HepG2 (cell line): ENCODE measurements at regions not wholly inside any gene's neighbourhood (a gene's known extent, or its start where the extent isn't known, plus 50 kb on each side); places are given as distances from the start of the nearest gene placed in this dataset.

Experiments used
- ATAC-seq: fragments of 200-7000 bp; cut with Tn5 transposase; 3 replicates; pipeline ENCODE4 v1.9.1; 2020; ENCODE audit warnings: mild to moderate bottlenecking, moderate library complexity
- BruUV-seq: library from RNA; stranded (reverse); fragments of 400-500 nt; replicated peaks from 2 replicates; lab custom pipeline; 2021; lab: Mats Ljungman, UMichigan
- CTCF ChIA-PET: fragments of 300-600 bp; formaldehyde crosslinking; extraction: SDS; loops from one replicate; lab custom pipeline; 2021; ENCODE audit warnings: low total read pairs, inconsistent platforms, low intra/inter-chr PET ratio; lab: Yijun Ruan, JAX
- POLR2A ChIA-PET: fragments of 350-600 bp; sonication (Branson Sonifier 250); formaldehyde crosslinking; loops from one replicate; lab custom pipeline; 2020; ENCODE audit warnings: antibody characterized with exemption, inconsistent platforms; lab: Yijun Ruan, JAX
- DNase-seq: peaks from one replicate; pipeline ENCODE4 v3.0.0-alpha.2; 2015; ENCODE audit warnings: low spot score
- FAIRE-seq: peaks from 3 replicates; lab custom pipeline; 2011; peaks lifted over from hg19 to GRCh38; lab: Jason Lieb, UNC
- H2AFZ ChIP-seq: one replicate; pipeline ENCODE4 v1.6.1; 2011; ENCODE audit warnings: low read length, inconsistent platforms
- H3K27ac ChIP-seq: fragments of 300-600 bp; 3 replicates; pipeline ENCODE4 v1.8.0; 2011; ENCODE audit warnings: mixed run types, mild to moderate bottlenecking, mixed read lengths, low read length, inconsistent platforms; ENCODE audit not compliant: insufficient read depth; ENCODE audit errors: extremely low read length
- H3K27me3 ChIP-seq, 2 experiments: fragments of 200-600 bp in 1 of 2; 2 replicates in 1 of 2; 3 replicates in 1 of 2; pipeline versions ENCODE4 v1.6.0 to v1.8.0; 2011; ENCODE audit warnings: low read length in 2 of 2, mild to moderate bottlenecking in 2 of 2, moderate library complexity in 2 of 2, inconsistent platforms in 1 of 2; ENCODE audit not compliant: insufficient read depth in 2 of 2, control insufficient read depth in 1 of 2
- H3K36me3 ChIP-seq, 2 experiments: fragments of 200-600 bp in 1 of 2; replicated peaks in 1 of 2; 2 replicates in 1 of 2; 3 replicates in 1 of 2; pipeline versions ENCODE4 v1.5.1 to v1.8.0; 2011; ENCODE audit warnings: low read length in 2 of 2, inconsistent platforms in 1 of 2; ENCODE audit not compliant: insufficient read depth in 2 of 2, control insufficient read depth in 1 of 2
- H3K4me1 ChIP-seq: 2 replicates; pipeline ENCODE4 v1.5.1; 2012; ENCODE audit warnings: low read length, inconsistent platforms; ENCODE audit not compliant: insufficient read depth
- H3K4me2 ChIP-seq: 2 replicates; pipeline ENCODE4 v1.6.0; 2011; ENCODE audit warnings: low read depth, low read length, inconsistent platforms
- H3K4me3 ChIP-seq, 3 experiments: fragments of 200-600 bp in 1 of 3; sonication (generic), shearing (Covaris generic) in 1 of 3; replicated peaks in 1 of 3; 2 replicates each; pipeline ENCODE4 v1.5.1; 2011 to 2016; ENCODE audit warnings: low read length in 3 of 3, inconsistent platforms in 2 of 3, low read depth in 2 of 3, mild to moderate bottlenecking in 2 of 3, control low read depth in 1 of 3, mixed read lengths in 1 of 3; ENCODE audit not compliant: insufficient read depth in 1 of 3
- H3K79me2 ChIP-seq: one replicate; pipeline ENCODE4 v1.6.1; 2011; ENCODE audit warnings: low read length, inconsistent platforms; ENCODE audit not compliant: insufficient read depth
- H3K9ac ChIP-seq: 2 replicates; pipeline ENCODE4 v1.6.0; 2011; ENCODE audit warnings: mild to moderate bottlenecking, low read depth, low read length, inconsistent platforms; ENCODE audit not compliant: insufficient read depth
- H3K9me3 ChIP-seq: 2 replicates; pipeline ENCODE4 v1.5.1; 2012; ENCODE audit warnings: mild to moderate bottlenecking, low read length
- H4K20me1 ChIP-seq: 2 replicates; pipeline ENCODE4 v1.6.0; 2011; ENCODE audit warnings: inconsistent platforms, mild to moderate bottlenecking, low read length, moderate library complexity; ENCODE audit not compliant: insufficient read depth
- ATF7-NPFF ChIP-seq: sonication (generic); formaldehyde crosslinking; IDR thresholded peaks from 2 replicates; pipeline ENCODE4 v1.8.1; 2023; ENCODE audit warnings: mild to moderate bottlenecking, low read depth, missing genetic modification reagents, moderate library complexity
- HES4 ChIP-seq: sonication (generic); formaldehyde crosslinking; IDR thresholded peaks from 2 replicates; pipeline ENCODE4 v1.9.0; 2021; ENCODE audit warnings: mild to moderate bottlenecking, missing genetic modification reagents, borderline replicate concordance
- HNRNPK ChIP-seq: fragments of 200-400 bp; formaldehyde crosslinking; IDR thresholded peaks from 2 replicates; pipeline ENCODE4 v1.6.1; 2018; ENCODE audit warnings: low read length, low read depth, moderate library complexity, mild to moderate bottlenecking; ENCODE audit not compliant: poor library complexity, severe bottlenecking
- IRF2 ChIP-seq: IDR thresholded peaks from 2 replicates; pipeline ENCODE4 v1.6.1; 2018; ENCODE audit warnings: missing genetic modification reagents, missing compliant biosample characterization
- MBNL3 ChIP-seq: fragments of 250-450 bp; sonication (Bioruptor Pico); conservative IDR thresholded peaks from 2 replicates; pipeline ENCODE4 v1.8.0; 2022; ENCODE audit warnings: mild to moderate bottlenecking, inconsistent platforms
- MTA1 ChIP-seq: sonication (generic); formaldehyde crosslinking; IDR thresholded peaks from 2 replicates; pipeline ENCODE4 v1.4.0; 2020; ENCODE audit warnings: missing genetic modification reagents, mild to moderate bottlenecking, borderline replicate concordance
- SOX13 ChIP-seq, 3 experiments: fragments of 450-650 bp in 1 of 3; sonication (generic) in 1 of 3; formaldehyde crosslinking in 1 of 3; IDR thresholded peaks in 2 of 3; conservative IDR thresholded peaks in 1 of 3; 2 replicates each; pipeline versions ENCODE4 v1.5.0 to v1.6.1; 2016 to 2020; ENCODE audit warnings: antibody characterized with exemption in 1 of 3, mild to moderate bottlenecking in 1 of 3, missing compliant biosample characterization in 1 of 3, missing genetic modification reagents in 1 of 3, moderate library complexity in 1 of 3
- TOE1 ChIP-seq: sonication (generic); formaldehyde crosslinking; IDR thresholded peaks from 2 replicates; pipeline ENCODE4 v1.4.0; 2020; ENCODE audit warnings: mild to moderate bottlenecking, missing genetic modification reagents
- U2AF2 ChIP-seq: fragments of 200-400 bp; formaldehyde crosslinking; IDR thresholded peaks from 2 replicates; pipeline ENCODE4 v1.6.1; 2017; ENCODE audit warnings: low read depth, mild to moderate bottlenecking, low read length
- ZNF747 ChIP-seq: sonication (generic); formaldehyde crosslinking; IDR thresholded peaks from 2 replicates; pipeline ENCODE4 v1.8.1; 2023; ENCODE audit warnings: missing genetic modification reagents, mild to moderate bottlenecking, borderline replicate concordance
- ZNF841 ChIP-seq: sonication (generic); formaldehyde crosslinking; IDR thresholded peaks from 2 replicates; pipeline ENCODE4 v1.8.1; 2023; ENCODE audit warnings: missing genetic modification reagents, borderline replicate concordance
- ZNF878 ChIP-seq: sonication (generic); formaldehyde crosslinking; IDR thresholded peaks from 2 replicates; pipeline ENCODE4 v1.8.1; 2023; ENCODE audit warnings: mild to moderate bottlenecking, missing genetic modification reagents, moderate library complexity
- WGBS: methylation state at CpG from one replicate; pipeline ENCODE4 v1.1.6; 2017; ENCODE audit warnings: low lambda C conversion rate; 5-methylcytosine and 5-hydroxymethylcytosine counted together
- in situ Hi-C: cut with HindIII; loops from 2 replicates; pipeline ENCODE4 v1.10.0; 2017; ENCODE audit warnings: low pct_unique_long_range_greater_than_20kb; ENCODE audit not compliant: extremely low pct_ligation_motif_present
- intact Hi-C: fragments of 100-400 bp; cut with micrococcal nuclease; formaldehyde crosslinking; loops from one replicate; pipeline ENCODE4 v1.10.0; 2022; ENCODE audit not compliant: unreplicated experiment
- TF ChIP-seq, protein P1 (sequence below): sonication (generic); formaldehyde crosslinking; IDR thresholded peaks from 2 replicates; pipeline ENCODE4 v1.4.0; 2020; ENCODE audit warnings: low read depth, missing genetic modification reagents
- TF ChIP-seq, protein P2 (sequence below): IDR thresholded peaks from 2 replicates; pipeline ENCODE4 v1.6.1; 2016; ENCODE audit warnings: missing biosample characterization, missing genetic modification reagents, low read depth

DNA sequence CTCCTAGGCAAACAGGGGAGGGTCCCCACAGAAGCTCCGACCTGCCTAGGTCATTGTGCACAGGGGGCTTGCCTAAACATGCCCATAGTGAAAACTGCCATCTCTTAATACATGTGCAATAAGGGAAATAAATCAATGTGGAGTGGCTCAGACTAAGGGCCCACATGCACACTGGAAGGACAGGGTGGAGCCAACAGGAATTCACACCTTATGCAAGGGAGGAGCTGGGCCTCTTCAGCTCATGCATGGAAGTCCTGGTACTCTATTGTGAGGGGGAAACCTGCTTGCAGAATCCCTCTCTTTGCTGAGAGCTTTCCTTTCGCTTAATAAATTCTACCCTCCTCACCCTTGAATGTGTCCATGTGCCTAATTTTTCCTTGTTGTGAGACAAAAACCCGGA lies 815.8 kb downstream of the EFNA5 start:
- Histone ChIP-seq H3K27me3 (no peaks in the 10 kb centered on the region), H3K4me1 (no peaks in the 10 kb centered on the region), H3K36me3 (no peaks in the 10 kb centered on the region), H3K79me2 (no peaks in the 10 kb centered on the region), H3K9ac (no peak overlapping the region), H4K20me1 (no peaks in the 10 kb centered on the region), H3K4me3 (no peak overlapping the region), H3K27ac (no peak overlapping the region), H2AFZ (no peak overlapping the region), H3K9me3 (no peaks in the 10 kb centered on the region), H3K4me2 (no peak overlapping the region)
- no peak for FAIRE-seq
- WGBS, result 9% methylated on average over 3 of the region's 3 CpGs
- no peak for ATAC-seq
- intact Hi-C loops, result no loop called here
- ChIA-PET POLR2A (no interaction called here), CTCF (no interaction called here)
- no TSS peak for BruUV-seq
- no peak for TF ChIP-seq HNRNPK
- no peak for TF ChIP-seq HES4 (CRISPR knock-in tag)
- TF ChIP-seq ZNF747 (CRISPR knock-in tag), result no peak
- no peak for TF ChIP-seq ATF7-NPFF
- no peak for TF ChIP-seq U2AF2
- TF ChIP-seq ZNF841 (CRISPR knock-in tag), result no peak
- TF ChIP-seq ZNF878 (CRISPR knock-in tag), result no peak
- DNase-seq, result no peak
- in situ Hi-C loops, result no loop called here

DNA sequence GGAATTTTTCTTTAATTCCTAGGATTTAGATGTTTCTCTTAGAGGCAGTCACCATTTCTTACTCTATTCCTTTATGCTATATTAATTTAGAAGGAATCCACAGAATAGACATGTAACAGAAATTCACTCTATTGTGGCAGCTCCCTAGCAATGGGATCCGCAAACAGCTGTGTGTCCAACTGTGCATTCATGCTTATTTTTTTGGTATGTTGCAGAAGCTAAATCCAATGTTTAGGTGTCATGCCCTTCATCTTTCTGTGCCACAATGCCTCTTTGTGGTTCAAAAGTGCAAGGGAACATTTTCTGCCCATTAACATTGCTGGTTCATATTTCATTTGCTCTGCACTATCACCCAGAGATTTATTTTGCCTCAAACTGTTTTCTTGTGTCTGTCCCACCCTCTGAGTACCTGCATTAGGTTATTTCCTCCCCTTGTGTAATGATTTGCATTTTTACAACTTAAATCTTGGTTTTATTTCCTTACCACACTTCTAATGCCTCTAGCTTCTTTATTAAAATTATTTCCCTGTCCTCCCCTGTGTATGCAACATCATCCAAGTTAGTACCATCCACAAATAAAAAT lies 816.5 kb downstream of the EFNA5 start:
- in situ Hi-C loops (no loop called here), intact Hi-C loops (no loop called here)
- ChIA-PET POLR2A (no interaction called here), CTCF (no interaction called here)
- Histone ChIP-seq H3K4me1 (no peaks in the 10 kb centered on the region), H3K27ac (no peak overlapping the region), H3K4me2 (no peak overlapping the region), H3K36me3 (no peaks in the 10 kb centered on the region), H3K79me2 (no peaks in the 10 kb centered on the region), H3K9me3 (no peaks in the 10 kb centered on the region), H3K27me3 (no peaks in the 10 kb centered on the region), H3K4me3 (no peak overlapping the region), H4K20me1 (no peaks in the 10 kb centered on the region), H2AFZ (no peak overlapping the region), H3K9ac (no peak overlapping the region)
- WGBS, result 100% methylated on average over 1 of the region's 1 CpG
- no peak for FAIRE-seq
- no TSS peak for BruUV-seq
- DNase-seq, result no peak
- ATAC-seq, result no peak
- TF ChIP-seq, protein P1, sequence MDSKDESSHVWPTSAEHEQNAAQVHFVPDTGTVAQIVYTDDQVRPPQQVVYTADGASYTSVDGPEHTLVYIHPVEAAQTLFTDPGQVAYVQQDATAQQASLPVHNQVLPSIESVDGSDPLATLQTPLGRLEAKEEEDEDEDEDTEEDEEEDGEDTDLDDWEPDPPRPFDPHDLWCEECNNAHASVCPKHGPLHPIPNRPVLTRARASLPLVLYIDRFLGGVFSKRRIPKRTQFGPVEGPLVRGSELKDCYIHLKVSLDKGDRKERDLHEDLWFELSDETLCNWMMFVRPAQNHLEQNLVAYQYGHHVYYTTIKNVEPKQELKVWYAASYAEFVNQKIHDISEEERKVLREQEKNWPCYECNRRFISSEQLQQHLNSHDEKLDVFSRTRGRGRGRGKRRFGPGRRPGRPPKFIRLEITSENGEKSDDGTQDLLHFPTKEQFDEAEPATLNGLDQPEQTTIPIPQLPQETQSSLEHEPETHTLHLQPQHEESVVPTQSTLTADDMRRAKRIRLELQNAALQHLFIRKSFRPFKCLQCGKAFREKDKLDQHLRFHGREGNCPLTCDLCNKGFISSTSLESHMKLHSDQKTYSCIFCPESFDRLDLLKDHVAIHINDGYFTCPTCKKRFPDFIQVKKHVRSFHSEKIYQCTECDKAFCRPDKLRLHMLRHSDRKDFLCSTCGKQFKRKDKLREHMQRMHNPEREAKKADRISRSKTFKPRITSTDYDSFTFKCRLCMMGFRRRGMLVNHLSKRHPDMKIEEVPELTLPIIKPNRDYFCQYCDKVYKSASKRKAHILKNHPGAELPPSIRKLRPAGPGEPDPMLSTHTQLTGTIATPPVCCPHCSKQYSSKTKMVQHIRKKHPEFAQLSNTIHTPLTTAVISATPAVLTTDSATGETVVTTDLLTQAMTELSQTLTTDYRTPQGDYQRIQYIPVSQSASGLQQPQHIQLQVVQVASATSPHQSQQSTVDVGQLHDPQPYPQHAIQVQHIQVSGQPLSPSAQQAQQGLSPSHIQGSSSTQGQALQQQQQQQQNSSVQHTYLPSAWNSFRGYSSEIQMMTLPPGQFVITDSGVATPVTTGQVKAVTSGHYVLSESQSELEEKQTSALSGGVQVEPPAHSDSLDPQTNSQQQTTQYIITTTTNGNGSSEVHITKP (CRISPR knock-in tag), result no peak
- no peak for TF ChIP-seq SOX13 (IDR thresholded peaks at IDR 0.05)
- TF ChIP-seq SOX13 (CRISPR knock-in tag; conservative IDR thresholded peaks at IDR 0.05 in 1 of 2, IDR thresholded peaks at IDR 0.05 in 1 of 2), result no peak
- no peak for TF ChIP-seq MTA1 (CRISPR knock-in tag)
- no peak for TF ChIP-seq TOE1
- TF ChIP-seq MBNL3 (CRISPR knock-in tag), result no peak
- no peak for TF ChIP-seq IRF2 (CRISPR knock-in tag)
- TF ChIP-seq, protein P2, sequence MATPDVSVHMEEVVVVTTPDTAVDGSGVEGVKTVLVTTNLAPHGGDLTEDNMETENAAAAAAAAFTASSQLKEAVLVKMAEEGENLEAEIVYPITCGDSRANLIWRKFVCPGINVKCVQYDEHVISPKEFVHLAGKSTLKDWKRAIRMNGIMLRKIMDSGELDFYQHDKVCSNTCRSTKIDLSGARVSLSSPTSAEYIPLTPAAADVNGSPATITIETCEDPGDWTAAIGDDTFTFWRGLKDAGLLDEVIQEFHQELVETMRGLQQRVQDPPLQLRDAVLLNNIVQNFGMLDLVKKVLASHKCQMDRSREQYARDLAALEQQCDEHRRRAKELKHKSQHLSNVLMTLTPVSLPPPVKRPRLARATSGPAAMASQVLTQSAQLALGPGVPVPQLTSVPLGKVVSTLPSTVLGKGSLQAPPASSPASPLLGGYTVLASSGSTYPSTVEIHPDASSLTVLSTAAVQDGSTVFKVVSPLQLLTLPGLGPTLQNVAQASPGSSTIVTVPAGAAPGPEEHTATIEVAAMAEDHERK (CRISPR knock-in tag), result no peak
